ENCODE measurements at regions not wholly inside any gene's neighbourhood (a gene's known extent, or its start where the extent isn't known, plus 50 kb on each side); places are given as distances from the start of the nearest gene placed in this dataset.

DNA sequence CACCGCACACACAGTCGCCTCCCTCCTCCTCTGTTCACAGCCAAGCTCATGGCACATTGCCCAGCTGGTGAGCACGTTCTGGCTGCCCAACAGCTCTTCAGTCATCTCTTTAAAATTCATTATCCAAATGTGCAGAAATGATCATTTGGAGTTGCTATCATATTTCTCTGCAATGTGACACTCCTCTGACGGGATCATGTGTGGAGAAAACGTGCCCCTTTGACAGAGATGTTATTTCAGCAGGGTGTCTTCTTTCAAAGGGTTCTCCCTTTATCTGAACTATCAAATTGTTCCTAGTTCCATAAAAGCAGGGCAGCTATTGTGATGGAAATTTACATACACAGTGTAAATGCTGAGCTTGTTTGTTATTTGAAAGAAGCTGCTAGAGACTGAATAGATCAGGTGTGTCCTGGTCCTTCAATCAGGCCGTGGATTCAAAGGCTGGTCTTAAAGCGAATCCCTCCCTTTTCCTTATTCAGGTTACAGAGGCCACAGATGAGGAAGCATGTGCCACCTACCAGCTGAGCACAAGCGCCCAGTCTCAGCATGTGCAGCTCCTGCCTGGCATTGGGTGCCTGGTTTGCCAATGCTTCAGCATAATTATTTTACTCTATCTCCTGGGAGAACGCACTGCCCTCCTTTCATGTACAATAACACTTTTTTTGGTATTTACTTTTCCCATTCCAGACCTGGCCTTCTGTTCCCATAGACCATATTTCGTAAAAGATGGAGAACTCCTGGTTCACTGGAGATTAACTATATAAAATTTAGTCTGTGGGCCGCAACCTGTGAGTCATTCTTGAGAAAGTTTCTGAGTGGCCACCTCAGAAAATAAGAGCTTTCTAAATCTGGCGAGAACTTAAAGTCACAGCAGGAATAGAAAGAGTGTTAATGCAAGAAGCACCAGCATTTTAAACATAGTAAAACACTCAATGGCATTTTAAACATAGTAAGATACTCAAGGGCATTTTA, 433.7 kb downstream of the ENC1 start:
- DNase-seq, result no peak

DNA sequence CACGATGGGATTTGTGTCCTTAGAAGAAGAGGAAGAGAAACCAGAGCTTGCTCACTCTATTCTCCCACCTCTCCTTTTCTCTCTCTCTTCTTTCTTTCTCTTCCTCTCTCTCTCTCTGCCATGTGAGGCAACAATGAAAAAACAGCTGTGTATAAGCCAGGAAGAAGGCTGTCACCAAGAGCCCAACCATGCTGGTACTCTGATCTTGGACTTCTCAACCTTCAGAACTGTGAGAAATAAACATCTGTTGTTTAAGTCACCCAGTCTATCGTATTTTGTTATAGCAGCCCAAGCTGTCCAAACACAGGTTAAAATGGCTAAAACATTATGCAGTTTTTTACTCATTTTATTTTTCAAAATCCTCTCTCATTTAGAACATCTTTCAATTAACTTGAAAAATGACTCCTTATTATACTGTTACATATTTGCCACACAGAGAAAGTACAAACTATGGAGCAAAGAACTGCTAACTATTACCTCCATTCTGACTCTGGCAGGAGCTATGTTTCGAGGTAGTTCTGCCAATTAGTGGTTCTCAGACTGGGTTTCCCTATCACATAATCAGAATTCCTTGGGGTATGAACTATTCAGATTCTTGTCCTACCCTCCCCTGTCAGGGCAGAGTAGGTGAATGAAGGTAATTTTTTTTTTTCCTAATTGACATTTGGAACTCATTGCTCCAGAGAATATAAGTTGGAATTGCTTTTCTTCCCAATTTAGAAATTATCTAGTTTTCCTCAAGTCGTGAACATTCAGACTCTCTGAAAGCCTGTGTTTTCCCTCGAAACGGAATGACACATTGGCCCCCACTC, 434.6 kb downstream of the ENC1 start:
- DNase-seq, result no peak

- DNase-seq, result peak; percentile 25
Observed at GRCh38 chr5:74201334-74202081, 439.0 kb downstream of the ENC1 start.

- DNase-seq, result no peak
Observed at GRCh38 chr5:74200560-74200959, 440.0 kb downstream of the ENC1 start.

DNA sequence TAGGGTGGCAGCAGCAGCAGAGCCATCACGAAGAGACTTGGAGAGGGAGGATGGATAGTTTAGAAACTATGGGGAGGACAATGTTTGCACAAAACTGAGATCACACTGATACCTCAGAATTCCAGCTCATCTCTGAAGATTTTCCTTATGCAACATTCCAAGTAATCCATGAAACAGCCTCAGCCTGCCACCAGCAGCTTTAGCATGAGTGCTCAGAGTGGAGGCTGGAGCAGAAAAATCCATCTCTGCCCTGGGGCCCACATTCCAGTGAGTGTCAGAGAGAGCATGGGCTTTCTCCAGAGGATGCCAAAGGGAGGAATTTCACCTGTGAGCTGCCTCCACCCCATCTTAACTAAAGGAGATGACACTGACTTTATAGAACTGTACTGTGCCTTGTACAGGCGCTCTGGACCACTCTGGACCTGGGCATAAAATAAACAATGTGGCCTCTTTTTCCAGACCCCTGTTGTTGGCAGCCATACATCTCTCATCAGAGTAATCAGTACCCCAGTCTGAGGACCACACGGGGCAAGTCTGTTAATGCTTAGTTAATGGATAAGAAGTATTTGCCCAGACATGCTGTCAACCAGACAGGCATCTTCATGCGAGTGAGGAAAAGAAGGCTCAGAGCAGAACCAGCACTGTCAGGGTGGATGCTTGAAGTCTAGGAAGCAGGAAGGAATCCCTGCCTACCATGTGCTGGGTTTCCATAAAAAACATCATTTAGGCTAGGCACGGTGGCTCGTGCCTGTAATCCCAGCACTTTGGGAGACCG, 440.9 kb downstream of the ENC1 start:
- no peak for DNase-seq

GRCh38 chr5:74199005-74199404, 441.5 kb downstream of the ENC1 start:
- DNase-seq, result peak; percentile 2

- DNase-seq, result no peak
Observed at GRCh38 chr5:74198156-74198555, 442.4 kb downstream of the ENC1 start.

- DNase-seq, result no peak
Observed at GRCh38 chr5:74196233-74196632, 444.3 kb downstream of the ENC1 start.

DNA sequence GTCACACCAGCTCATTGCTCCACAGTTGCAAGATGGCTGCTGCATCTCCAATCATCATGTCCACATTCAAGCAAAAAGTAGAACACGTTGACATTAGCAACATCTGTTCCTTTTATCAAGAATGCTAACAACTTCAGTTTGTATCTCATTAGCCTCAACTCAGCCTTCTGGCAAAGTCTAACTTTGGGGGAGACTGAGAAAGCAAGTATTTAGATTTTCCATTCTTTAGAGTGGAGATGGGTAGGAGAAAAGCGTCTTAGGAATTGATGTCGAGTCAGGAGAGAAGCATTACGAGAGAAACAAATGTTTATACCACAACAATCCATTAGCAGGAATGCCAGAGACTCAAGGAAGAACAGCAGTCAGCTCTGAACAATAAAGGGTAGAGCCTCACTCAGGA, 446.3 kb downstream of the ENC1 start:
- no peak for DNase-seq

DNA sequence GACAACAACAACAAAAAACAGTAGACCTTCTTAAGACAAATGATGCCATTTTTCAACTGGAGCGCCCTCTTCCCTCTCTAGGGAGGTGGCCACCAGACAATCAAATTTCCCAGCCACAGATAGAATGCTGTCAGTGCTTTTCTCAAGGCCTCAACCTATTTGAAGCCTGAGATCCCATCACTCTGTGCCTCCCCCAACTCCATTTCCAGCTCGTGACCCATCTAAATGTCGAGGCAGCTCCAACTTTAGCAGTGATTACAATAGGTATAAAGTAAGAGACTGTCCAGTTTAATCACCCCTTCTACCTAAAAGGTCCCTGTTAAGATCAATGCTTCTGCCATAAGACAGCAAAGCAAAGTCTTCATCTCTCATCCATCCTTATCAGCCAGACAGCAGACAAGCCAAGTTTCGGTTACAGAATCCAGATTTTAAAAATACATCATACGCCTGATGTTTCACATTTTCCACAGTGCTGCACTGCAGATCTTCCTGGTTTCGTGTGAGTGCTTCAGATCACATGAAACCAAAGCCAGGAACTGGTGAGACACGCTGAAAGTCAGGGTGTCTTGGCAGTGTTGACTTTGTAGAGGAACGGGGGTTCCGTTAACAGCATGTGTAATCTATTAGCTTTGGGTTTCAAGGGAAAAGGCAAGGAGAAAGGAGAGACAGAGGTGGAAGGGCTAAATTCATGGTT, 447.8 kb downstream of the ENC1 start:
- DNase-seq, result peak; percentile 0

DNA sequence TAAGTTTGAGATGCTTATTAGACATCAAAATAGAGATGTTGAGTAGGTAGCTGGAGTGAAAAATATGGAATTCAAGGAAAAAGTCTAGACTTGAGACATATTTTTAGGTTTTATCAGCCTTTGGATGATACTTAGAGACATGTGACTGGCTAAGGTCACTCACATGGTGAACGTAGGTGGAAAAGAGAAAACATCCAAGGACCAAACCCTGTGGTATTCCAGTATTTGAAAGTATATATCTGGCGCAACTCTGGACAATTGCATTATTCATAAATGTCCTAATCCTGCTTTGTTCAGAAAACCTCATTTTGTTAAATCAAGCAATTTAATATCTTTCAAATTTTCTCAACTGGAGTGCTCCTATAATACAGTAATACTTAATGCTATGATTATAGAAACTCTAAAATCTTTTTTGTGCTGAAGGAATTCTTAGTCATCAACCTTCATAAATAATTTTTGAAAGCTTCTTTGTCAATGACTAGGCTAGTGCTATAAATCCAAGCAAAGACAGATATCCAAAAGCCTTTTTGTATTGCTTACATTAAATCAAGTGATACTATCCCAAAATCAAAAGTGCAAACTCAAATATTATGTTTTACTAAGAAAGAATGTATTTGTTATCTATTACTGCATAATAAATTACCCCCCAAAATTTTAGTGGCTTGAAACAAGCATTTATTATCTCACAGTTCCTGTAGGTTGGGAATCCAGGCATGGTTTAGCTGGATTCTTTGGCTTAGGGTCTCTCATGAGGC, 452.0 kb downstream of the ENC1 start:
- DNase-seq, result no peak

DNA sequence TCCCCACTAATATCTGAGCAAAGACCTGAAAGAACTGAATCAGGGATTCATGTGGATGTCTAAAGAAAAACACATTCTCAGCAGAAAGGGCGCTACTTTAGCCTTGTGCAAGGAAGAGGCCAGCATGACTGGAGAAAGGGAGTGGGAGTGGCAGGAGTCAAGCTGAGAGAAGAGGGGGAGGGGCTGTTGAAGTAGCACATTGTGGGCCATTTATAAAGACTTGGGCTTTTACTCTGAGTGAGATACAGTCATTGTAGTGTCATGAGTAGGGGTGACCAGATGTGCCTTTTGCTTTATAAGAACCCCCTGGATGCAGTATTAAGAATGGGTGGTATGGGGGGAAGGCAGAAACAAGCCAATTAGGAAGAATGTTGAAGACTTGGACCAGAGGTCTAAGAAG, 452.8 kb downstream of the ENC1 start:
- DNase-seq, result no peak

GRCh38 chr5:74186356-74187315, 453.9 kb downstream of the ENC1 start:
- no peak for DNase-seq

DNA sequence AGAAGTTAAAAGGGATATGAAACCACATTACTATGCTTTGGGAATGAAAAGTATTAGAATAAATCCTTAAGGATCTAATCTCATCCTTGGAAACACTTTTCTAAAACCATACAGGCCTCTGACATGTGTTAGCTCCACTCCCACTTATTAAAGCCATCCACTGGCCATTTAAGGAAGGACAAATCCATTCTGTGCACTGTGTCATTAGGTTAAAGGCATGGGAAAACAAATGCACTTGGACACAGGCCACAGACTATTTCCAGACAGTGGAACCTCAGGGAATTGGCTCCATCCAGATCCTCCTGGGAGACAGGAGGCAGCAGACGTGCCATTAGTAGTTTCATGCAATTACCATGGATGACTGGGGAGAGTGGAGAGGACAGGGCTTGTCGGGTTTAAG, 454.9 kb downstream of the ENC1 start:
- DNase-seq, result no peak

- no peak for DNase-seq
Observed at GRCh38 chr5:74184649-74185048, 455.9 kb downstream of the ENC1 start.

DNA sequence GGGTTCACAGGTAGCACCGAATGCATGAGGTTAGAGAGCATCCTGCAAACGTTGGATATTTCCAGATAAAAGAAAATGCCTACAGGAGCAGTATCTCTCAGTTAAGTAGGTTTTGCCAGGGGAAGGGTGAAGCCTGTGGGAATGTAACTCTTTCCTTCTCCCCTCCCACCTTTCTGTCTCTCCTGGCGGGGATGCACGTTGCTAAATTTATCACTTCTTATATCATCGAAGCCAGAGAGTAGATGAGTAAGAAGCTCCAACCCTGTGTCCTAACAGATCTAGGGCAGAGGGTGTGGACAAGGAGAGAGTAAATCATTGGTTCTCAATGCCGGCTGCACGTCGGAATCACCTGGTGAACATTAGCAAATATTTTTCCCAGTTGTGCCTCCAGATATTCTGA, 457.5 kb downstream of the ENC1 start:
- no peak for DNase-seq

DNA sequence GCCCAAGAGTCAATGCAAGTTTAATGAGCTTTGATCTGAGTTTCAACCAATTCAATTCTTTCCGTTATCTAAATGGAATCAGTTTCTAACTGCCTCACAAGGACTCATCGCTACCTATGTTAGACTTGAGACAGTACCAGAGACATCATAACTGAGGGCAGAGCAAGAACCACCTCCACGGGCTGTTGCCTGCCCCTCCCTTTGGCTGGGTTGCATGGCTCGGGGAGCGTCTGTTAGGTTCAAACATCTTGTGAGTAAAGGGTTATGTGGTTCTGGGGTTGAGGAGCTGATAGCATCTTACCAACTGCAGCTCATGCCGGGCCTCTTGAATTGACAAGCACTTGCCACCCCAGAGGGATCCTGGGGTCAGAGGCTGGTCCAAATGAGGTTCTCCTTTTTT, 457.9 kb downstream of the ENC1 start:
- DNase-seq, result peak; percentile 47

DNA sequence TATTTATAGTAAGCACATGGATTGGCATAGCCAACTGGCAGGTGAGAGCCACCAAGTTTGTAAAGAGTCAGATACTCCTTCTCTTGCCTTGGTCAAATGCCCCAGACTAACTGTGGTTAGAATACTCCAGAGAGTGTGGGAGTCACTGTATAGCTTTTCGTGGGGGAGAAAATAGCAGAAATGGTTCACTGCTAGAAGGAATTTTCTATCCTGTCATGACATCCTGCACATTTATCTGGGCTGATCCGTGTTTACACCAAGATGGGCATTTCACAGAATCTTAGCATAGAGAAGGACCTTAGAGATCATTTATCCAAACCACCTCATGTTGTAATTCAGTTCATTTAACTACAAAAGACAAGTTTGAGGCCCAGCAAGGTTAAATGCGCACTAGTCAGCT, 460.8 kb downstream of the ENC1 start:
- no peak for DNase-seq

- DNase-seq, result no peak
Observed at GRCh38 chr5:74179179-74179578, 461.3 kb downstream of the ENC1 start.

DNA sequence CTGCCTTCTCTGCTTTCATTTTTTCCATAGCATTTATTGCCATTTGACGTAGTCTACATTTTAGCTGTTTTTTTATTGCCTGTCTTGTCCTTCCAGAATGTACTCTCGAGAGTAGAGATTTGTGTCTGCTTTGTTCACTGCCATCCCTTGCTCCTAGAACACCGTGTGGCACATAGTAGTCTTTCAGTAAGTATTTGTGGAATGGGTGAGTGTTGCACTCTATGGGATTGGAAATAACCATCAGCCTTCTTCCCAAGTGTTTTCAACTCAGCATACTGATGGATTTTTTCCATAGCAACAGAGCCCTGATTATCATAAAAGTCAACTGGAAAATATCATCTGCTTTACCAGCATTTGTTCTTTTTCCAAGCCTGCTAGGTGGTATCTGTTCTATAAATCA, 462.6 kb downstream of the ENC1 start:
- no peak for DNase-seq
